DND-41 (cell line): ENCODE measurements at regions not wholly inside any gene's neighbourhood (a gene's known extent, or its start where the extent isn't known, plus 50 kb on each side); places are given as distances from the start of the nearest gene placed in this dataset.
A peak's percentile ranks its signal among the peaks of the same experiment; 100 is the strongest.

Experiments
- ATAC-seq: fragments of 200-7000 bp; cut with Tn5 transposase; 3 replicates; pipeline ENCODE4 v1.9.1; 2021; ENCODE audit warnings: low read depth; ENCODE audit not compliant: insufficient read depth
- DNase-seq: peaks from one replicate; pipeline ENCODE4 v3.0.0-alpha.2; 2020
- H2AFZ ChIP-seq: 2 replicates; pipeline ENCODE4 v1.6.0; 2012; ENCODE audit warnings: low read depth, low read length
- H3K27ac ChIP-seq: 2 replicates; pipeline ENCODE4 v1.5.1; 2012; ENCODE audit warnings: low read length, inconsistent platforms
- H3K27me3 ChIP-seq: fragments of 200-600 bp; sonication (generic); 2 replicates; pipeline ENCODE4 v1.6.0; 2012; ENCODE audit warnings: low read length, mild to moderate bottlenecking, inconsistent platforms; ENCODE audit not compliant: insufficient read depth, poor library complexity
- H3K36me3 ChIP-seq: 2 replicates; pipeline ENCODE4 v1.5.1; 2012; ENCODE audit warnings: low read length, inconsistent platforms; ENCODE audit not compliant: insufficient read depth
- H3K4me1 ChIP-seq: 2 replicates; pipeline ENCODE4 v1.5.1; 2012; ENCODE audit warnings: mild to moderate bottlenecking, low read length; ENCODE audit not compliant: insufficient read depth
- H3K4me2 ChIP-seq: 2 replicates; pipeline ENCODE4 v1.6.0; 2012; ENCODE audit warnings: mild to moderate bottlenecking, moderate library complexity, low read length, inconsistent platforms; ENCODE audit not compliant: insufficient read depth
- H3K4me3 ChIP-seq, 2 experiments: fragments of 200-600 bp in 1 of 2; shearing (Covaris generic) in 1 of 2; 2 replicates each; pipeline ENCODE4 v1.5.1; 2012 to 2016; ENCODE audit warnings: inconsistent platforms in 2 of 2, low read length in 2 of 2, mild to moderate bottlenecking in 2 of 2, low read depth in 1 of 2, moderate library complexity in 1 of 2
- H3K79me2 ChIP-seq: 2 replicates; pipeline ENCODE4 v1.6.0; 2012; ENCODE audit warnings: low read length, inconsistent platforms; ENCODE audit not compliant: insufficient read depth
- H3K9ac ChIP-seq: 2 replicates; pipeline ENCODE4 v1.6.0; 2012; ENCODE audit warnings: low read depth, mild to moderate bottlenecking, inconsistent platforms, low read length, moderate library complexity
- H3K9me3 ChIP-seq: 2 replicates; pipeline ENCODE4 v1.5.1; 2012; ENCODE audit warnings: low read length, moderate library complexity, mild to moderate bottlenecking, inconsistent platforms; ENCODE audit not compliant: insufficient read depth, severe bottlenecking
- H4K20me1 ChIP-seq: 2 replicates; pipeline ENCODE4 v1.6.0; 2012; ENCODE audit warnings: low read length; ENCODE audit not compliant: insufficient read depth
- EZH2 ChIP-seq: IDR thresholded peaks from 3 replicates; pipeline ENCODE4 v1.6.1; 2012; ENCODE audit warnings: borderline replicate concordance, low read depth, mild to moderate bottlenecking, moderate library complexity, low read length, inconsistent platforms; ENCODE audit not compliant: severe bottlenecking
- TF ChIP-seq, protein P1 (sequence below): IDR thresholded peaks from 2 replicates; pipeline ENCODE4 v1.5.1; 2012; ENCODE audit warnings: borderline replicate concordance, low read length, moderate library complexity, mild to moderate bottlenecking; ENCODE audit not compliant: poor library complexity, severe bottlenecking; ENCODE audit errors: extremely low read depth

DNA sequence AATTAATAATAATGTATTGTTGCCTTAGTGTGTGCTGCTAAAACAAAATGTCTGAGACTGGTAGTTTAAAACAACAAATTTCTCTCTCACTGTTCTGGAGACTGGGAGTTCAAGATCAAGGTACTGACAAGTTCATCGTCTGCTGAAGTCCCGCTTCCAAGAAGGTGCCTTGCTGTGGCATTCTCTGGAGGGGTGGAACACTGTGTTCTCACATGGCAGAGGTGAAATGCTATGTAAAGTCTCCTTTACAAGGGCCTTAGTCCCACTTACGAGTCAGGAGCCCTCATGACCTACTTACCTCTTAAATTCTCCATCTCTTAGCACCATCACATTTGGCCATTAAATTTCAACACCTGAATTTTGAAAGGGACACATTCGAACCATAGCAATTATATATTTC is 299.2 kb upstream of the RBMS1 start:
- Histone ChIP-seq H3K36me3 (no peaks in the 10 kb centered on the region), H3K27me3 (no peaks in the 10 kb centered on the region), H3K9me3 (no peaks in the 10 kb centered on the region), H4K20me1 (no peaks in the 10 kb centered on the region), H3K79me2 (no peaks in the 10 kb centered on the region), H3K4me1 (no peaks in the 10 kb centered on the region), H3K9ac (no peak overlapping the region), H3K27ac (no peak overlapping the region), H3K4me3 (no peak overlapping the region), H2AFZ (no peak overlapping the region), H3K4me2 (no peak overlapping the region)
- no peak for TF ChIP-seq EZH2
- TF ChIP-seq, protein P1, sequence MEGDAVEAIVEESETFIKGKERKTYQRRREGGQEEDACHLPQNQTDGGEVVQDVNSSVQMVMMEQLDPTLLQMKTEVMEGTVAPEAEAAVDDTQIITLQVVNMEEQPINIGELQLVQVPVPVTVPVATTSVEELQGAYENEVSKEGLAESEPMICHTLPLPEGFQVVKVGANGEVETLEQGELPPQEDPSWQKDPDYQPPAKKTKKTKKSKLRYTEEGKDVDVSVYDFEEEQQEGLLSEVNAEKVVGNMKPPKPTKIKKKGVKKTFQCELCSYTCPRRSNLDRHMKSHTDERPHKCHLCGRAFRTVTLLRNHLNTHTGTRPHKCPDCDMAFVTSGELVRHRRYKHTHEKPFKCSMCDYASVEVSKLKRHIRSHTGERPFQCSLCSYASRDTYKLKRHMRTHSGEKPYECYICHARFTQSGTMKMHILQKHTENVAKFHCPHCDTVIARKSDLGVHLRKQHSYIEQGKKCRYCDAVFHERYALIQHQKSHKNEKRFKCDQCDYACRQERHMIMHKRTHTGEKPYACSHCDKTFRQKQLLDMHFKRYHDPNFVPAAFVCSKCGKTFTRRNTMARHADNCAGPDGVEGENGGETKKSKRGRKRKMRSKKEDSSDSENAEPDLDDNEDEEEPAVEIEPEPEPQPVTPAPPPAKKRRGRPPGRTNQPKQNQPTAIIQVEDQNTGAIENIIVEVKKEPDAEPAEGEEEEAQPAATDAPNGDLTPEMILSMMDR = no peak
- DNase-seq (no peak), ATAC-seq (no peak)

GRCh38 chr2:160794926-160795325 is 301.3 kb upstream of the RBMS1 start:
- no peak overlapping the region for H3K4me2 ChIP-seq
- no peak overlapping the region for H3K27ac ChIP-seq
- H3K9me3 ChIP-seq = no peaks in the 10 kb centered on the region
- no peaks in the 10 kb centered on the region for H3K79me2 ChIP-seq
- DNase-seq = no peak
- no peak for ATAC-seq
- no peaks in the 10 kb centered on the region for H3K4me1 ChIP-seq
- no peak overlapping the region for H3K4me3 ChIP-seq
- H3K9ac ChIP-seq = no peak overlapping the region
- H3K36me3 ChIP-seq = no peaks in the 10 kb centered on the region
- no peaks in the 10 kb centered on the region for H3K27me3 ChIP-seq
- H4K20me1 ChIP-seq = no peaks in the 10 kb centered on the region
- H2AFZ ChIP-seq = no peak overlapping the region
- TF ChIP-seq EZH2 = no peak
- TF ChIP-seq, protein P1 = no peak

DNA sequence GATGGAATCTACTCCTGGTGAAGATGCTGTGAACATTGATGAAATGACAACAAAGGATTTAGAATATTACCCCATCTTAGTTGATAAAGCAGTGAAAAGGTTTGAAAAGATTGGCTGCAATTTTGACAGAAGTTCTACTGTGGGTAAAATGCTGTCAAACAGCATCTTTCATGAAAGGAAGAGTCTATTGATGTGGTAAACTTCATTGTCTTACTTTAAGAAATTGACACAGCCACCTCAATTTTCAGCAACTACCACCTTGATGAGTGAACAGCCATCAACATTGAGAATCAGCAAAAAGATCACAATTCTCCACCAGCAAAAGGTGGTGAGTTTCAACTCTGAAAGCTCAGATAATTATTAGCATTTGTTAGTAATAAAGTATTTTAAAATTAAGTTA is 310.3 kb upstream of the RBMS1 start:
- Histone ChIP-seq H3K4me1 (peaks cover 3% of the 10 kb centered on the region; the same call in 1 of the 2 replicates), H3K4me3 (no peak overlapping the region), H3K9ac (no peak overlapping the region), H3K36me3 (no peaks in the 10 kb centered on the region), H3K27ac (no peak overlapping the region), H4K20me1 (no peaks in the 10 kb centered on the region), H2AFZ (no peak overlapping the region), H3K9me3 (peaks cover 8% of the 10 kb centered on the region), H3K4me2 (no peak overlapping the region), H3K27me3 (no peaks in the 10 kb centered on the region), H3K79me2 (no peaks in the 10 kb centered on the region)
- ATAC-seq (peak; percentile 88), DNase-seq (no peak)
- no peak for TF ChIP-seq EZH2
- TF ChIP-seq, protein P1 = no peak

GRCh38 chr2:160810406-160810805 is 316.8 kb upstream of the RBMS1 start:
- Histone ChIP-seq H3K4me3 (no peak overlapping the region), H3K9me3 (peaks cover 8% of the 10 kb centered on the region), H3K9ac (no peak overlapping the region), H3K79me2 (no peaks in the 10 kb centered on the region), H2AFZ (no peak overlapping the region), H4K20me1 (no peaks in the 10 kb centered on the region), H3K27ac (no peak overlapping the region), H3K4me2 (no peak overlapping the region), H3K4me1 (no peaks in the 10 kb centered on the region), H3K36me3 (no peaks in the 10 kb centered on the region), H3K27me3 (no peaks in the 10 kb centered on the region)
- ATAC-seq (no peak), DNase-seq (no peak)
- TF ChIP-seq EZH2 = no peak
